Common myeloid progenitor, CD34-positive (primary cell): ENCODE measurements at regions not wholly inside any gene's neighbourhood (a gene's known extent, or its start where the extent isn't known, plus 50 kb on each side); places are given as distances from the start of the nearest gene placed in this dataset.
"Not testable (repeated sequence)": the region's sequence is repeated elsewhere in the genome, so short reads cannot be mapped to it uniquely, and the experiment has no call there.

ENCODE experiments used
- CTCF ChIA-PET: fragments of 350-600 bp; sonication (Branson Sonifier 250); formaldehyde crosslinking; loops from one replicate; lab custom pipeline; 2021; ENCODE audit warnings: antibody characterized with exemption; lab: Charles Lee
- POLR2A ChIA-PET: fragments of 350-600 bp; sonication (Branson Sonifier 250); formaldehyde crosslinking; loops from one replicate; lab custom pipeline; 2021; ENCODE audit warnings: antibody characterized with exemption; lab: Charles Lee
- DNase-seq, 3 donors: peaks; one replicate each; pipeline versions ENCODE4 v3.0.0 to v3.0.0-alpha.2; 2013
- H3K27ac ChIP-seq, 2 experiments: 1 replicate in 1 of 2; 2 replicates in 1 of 2; pipeline ENCODE4 v1.7.0; 2013; ENCODE audit warnings: inconsistent platforms in 2 of 2, low read length in 2 of 2, mild to moderate bottlenecking in 2 of 2, low read depth in 1 of 2, moderate library complexity in 1 of 2; ENCODE audit not compliant: severe bottlenecking in 2 of 2, insufficient read depth in 1 of 2, poor library complexity in 1 of 2
- H3K27me3 ChIP-seq, 5 experiments: replicated peaks in 2 of 5; 1 replicate in 3 of 5; 2 replicates in 2 of 5; pipeline versions ENCODE4 v1.6.1 to v1.7.0; 2013; ENCODE audit warnings: low read length in 4 of 5, mild to moderate bottlenecking in 2 of 5, moderate library complexity in 2 of 5, inconsistent platforms in 1 of 5; ENCODE audit not compliant: insufficient read depth in 5 of 5, control insufficient read depth in 4 of 5
- H3K36me3 ChIP-seq, 4 experiments: 1 replicate in 2 of 4; 2 replicates in 2 of 4; pipeline versions ENCODE4 v1.6.1 to v1.7.0; 2013; ENCODE audit warnings: low read length in 3 of 4, control low read depth in 1 of 4, mild to moderate bottlenecking in 1 of 4; ENCODE audit not compliant: control insufficient read depth in 4 of 4, insufficient read depth in 4 of 4
- H3K4me1 ChIP-seq, 4 experiments: 1 replicate in 3 of 4; 2 replicates in 1 of 4; pipeline versions ENCODE4 v1.6.1 to v1.7.1; 2013; ENCODE audit warnings: low read length in 3 of 4, mild to moderate bottlenecking in 3 of 4, control low read depth in 1 of 4, inconsistent platforms in 1 of 4, moderate library complexity in 1 of 4; ENCODE audit not compliant: control insufficient read depth in 4 of 4, insufficient read depth in 4 of 4; ENCODE audit errors: control extremely low read depth in 1 of 4
- H3K4me3 ChIP-seq, 7 experiments: 1 replicate in 4 of 7; 2 replicates in 3 of 7; pipeline versions ENCODE4 v1.5.1 to v1.7.0; 2013; ENCODE audit warnings: mild to moderate bottlenecking in 7 of 7, low read length in 6 of 7, moderate library complexity in 6 of 7, inconsistent platforms in 2 of 7, low read depth in 2 of 7, control low read depth in 1 of 7; ENCODE audit not compliant: insufficient read depth in 4 of 7, control insufficient read depth in 1 of 7; ENCODE audit errors: extremely low read depth in 1 of 7
- H3K9me3 ChIP-seq, 5 experiments: 1 replicate in 4 of 5; 2 replicates in 1 of 5; pipeline versions ENCODE4 v1.6.1 to v1.7.1; 2013; ENCODE audit warnings: low read length in 4 of 5, mild to moderate bottlenecking in 2 of 5, inconsistent platforms in 1 of 5, low read depth in 1 of 5, moderate library complexity in 1 of 5; ENCODE audit not compliant: control insufficient read depth in 4 of 5, insufficient read depth in 2 of 5; ENCODE audit errors: control extremely low read depth in 1 of 5
- WGBS: methylation state at CpG from one replicate; pipeline ENCODE4 v1.1.5; 2013; ENCODE audit not compliant: insufficient coverage; 5-methylcytosine and 5-hydroxymethylcytosine counted together

GRCh38 chr6:112881828-112882780 is 535.0 kb downstream of the RFPL4B start:
- H3K27me3 ChIP-seq, result no peaks in the 10 kb centered on the region
- no peaks in the 10 kb centered on the region for H3K36me3 ChIP-seq
- POLR2A ChIA-PET, result no interaction called here
- H3K4me3 ChIP-seq, result no peak overlapping the region
- H3K4me1 ChIP-seq, result no peaks in the 10 kb centered on the region
- WGBS, result no CpG with 5 or more reads among the region's 2 CpGs
- no peaks in the 10 kb centered on the region for H3K9me3 ChIP-seq
- H3K27ac ChIP-seq, result no peak overlapping the region
- CTCF ChIA-PET, result no interaction called here
- DNase-seq, result no peak

- Histone ChIP-seq H3K27ac (no peak overlapping the region), H3K9me3 (no peaks in the 10 kb centered on the region), H3K27me3 (no peaks in the 10 kb centered on the region), H3K4me3 (no peak overlapping the region), H3K4me1 (no peaks in the 10 kb centered on the region), H3K36me3 (no peaks in the 10 kb centered on the region)
- ChIA-PET POLR2A (no interaction called here), CTCF (no interaction called here)
- 92% methylated on average over 3 of the region's 3 CpGs for WGBS
- no peak for DNase-seq
These were observed 536.0 kb downstream of the RFPL4B start for GRCh38 chr6:112883095-112883494.

GRCh38 chr6:112886415-112886814 is 539.3 kb downstream of the RFPL4B start:
- DNase-seq, result no peak
- CTCF ChIA-PET, result no interaction called here
- no CpG with 5 or more reads among the region's 2 CpGs for WGBS
- Histone ChIP-seq H3K9me3 (no peaks in the 10 kb centered on the region), H3K27me3 (no peaks in the 10 kb centered on the region), H3K4me3 (no peak overlapping the region), H3K27ac (no peak overlapping the region), H3K4me1 (no peaks in the 10 kb centered on the region), H3K36me3 (no peaks in the 10 kb centered on the region)
- POLR2A ChIA-PET, result no interaction called here

GRCh38 chr6:112887424-112887823 is 540.3 kb downstream of the RFPL4B start:
- H3K36me3 ChIP-seq, DNase-seq, H3K9me3 ChIP-seq, H3K27me3 ChIP-seq, POLR2A ChIA-PET, H3K4me1 ChIP-seq, H3K27ac ChIP-seq, CTCF ChIA-PET, H3K4me3 ChIP-seq: not testable (repeated sequence)
- 93% methylated on average over 2 of the region's 4 CpGs for WGBS

- Histone ChIP-seq H3K4me3 (no peak overlapping the region), H3K36me3 (no peaks in the 10 kb centered on the region), H3K27ac (no peak overlapping the region), H3K4me1 (no peaks in the 10 kb centered on the region), H3K27me3 (no peaks in the 10 kb centered on the region), H3K9me3 (peaks cover 0 to 4% (median 0%) of the 10 kb centered on the region in 5 experiments)
- WGBS, result 100% methylated on average over 3 of the region's 3 CpGs
- ChIA-PET POLR2A (no interaction called here), CTCF (no interaction called here)
- no peak for DNase-seq
These were observed 552.4 kb downstream of the RFPL4B start for GRCh38 chr6:112899541-112899940.

GRCh38 chr6:112903361-112903760 is 556.2 kb downstream of the RFPL4B start:
- no peak for DNase-seq
- Histone ChIP-seq H3K27me3 (no peaks in the 10 kb centered on the region), H3K27ac (no peak overlapping the region), H3K36me3 (no peaks in the 10 kb centered on the region), H3K9me3 (peaks cover 0 to 4% (median 0%) of the 10 kb centered on the region in 5 experiments), H3K4me1 (no peaks in the 10 kb centered on the region), H3K4me3 (no peak overlapping the region)
- ChIA-PET CTCF (no interaction called here), POLR2A (no interaction called here)
- WGBS, result no CpG with 5 or more reads among the region's 2 CpGs

GRCh38 chr6:112906726-112907125 is 559.6 kb downstream of the RFPL4B start:
- no CpG with 5 or more reads among the region's 1 CpG for WGBS
- no peak overlapping the region for H3K27ac ChIP-seq
- H3K4me3 ChIP-seq, result no peak overlapping the region
- no peak for DNase-seq
- CTCF ChIA-PET, result no interaction called here
- H3K36me3 ChIP-seq, result no peaks in the 10 kb centered on the region
- H3K4me1 ChIP-seq, result no peaks in the 10 kb centered on the region
- H3K9me3 ChIP-seq, result peaks cover 0 to 4% (median 0%) of the 10 kb centered on the region in 5 experiments
- no peaks in the 10 kb centered on the region for H3K27me3 ChIP-seq
- POLR2A ChIA-PET, result no interaction called here
